Mesenchymal stem cell (in vitro differentiated cells and primary cell): ENCODE measurements at regions not wholly inside any gene's neighbourhood (a gene's known extent, or its start where the extent isn't known, plus 50 kb on each side); places are given as distances from the start of the nearest gene placed in this dataset.

ENCODE experiments used
- DNase-seq: peaks from one replicate; pipeline ENCODE4 v3.0.0-alpha.2; 2013
- H2AFZ ChIP-seq: one replicate; pipeline ENCODE4 v1.6.1; 2013; ENCODE audit warnings: low read depth, mild to moderate bottlenecking, control low read depth, inconsistent platforms, low read length, moderate library complexity
- H2AK5ac ChIP-seq: 2 replicates; pipeline ENCODE4 v1.6.1; 2013; ENCODE audit warnings: low read length, moderate library complexity, mild to moderate bottlenecking, inconsistent platforms; ENCODE audit not compliant: severe bottlenecking
- H2BK120ac ChIP-seq: one replicate; pipeline ENCODE4 v1.6.1; 2013; ENCODE audit warnings: low read depth, mild to moderate bottlenecking, inconsistent platforms, low read length, moderate library complexity
- H2BK12ac ChIP-seq, 2 experiments: one replicate each; pipeline ENCODE4 v1.6.1; 2013; ENCODE audit warnings: inconsistent platforms in 2 of 2, low read length in 2 of 2, mild to moderate bottlenecking in 2 of 2, moderate library complexity in 2 of 2, control low read depth in 1 of 2
- H2BK15ac ChIP-seq: one replicate; pipeline ENCODE4 v1.6.1; 2013; ENCODE audit warnings: mild to moderate bottlenecking, low read depth, inconsistent platforms; ENCODE audit not compliant: poor library complexity, severe bottlenecking
- H2BK5ac ChIP-seq: 2 replicates; pipeline ENCODE4 v1.6.1; 2013; ENCODE audit warnings: low read depth, mild to moderate bottlenecking, low read length, control low read depth, inconsistent platforms; ENCODE audit not compliant: poor library complexity, severe bottlenecking
- H3K14ac ChIP-seq, 2 experiments: one replicate each; pipeline ENCODE4 v1.6.1; 2013; ENCODE audit warnings: inconsistent platforms in 2 of 2, low read length in 2 of 2, control low read depth in 1 of 2, mild to moderate bottlenecking in 1 of 2, moderate library complexity in 1 of 2
- H3K18ac ChIP-seq, 2 experiments: one replicate each; pipeline ENCODE4 v1.6.1; 2013; ENCODE audit warnings: inconsistent platforms in 2 of 2, low read length in 2 of 2, control low read depth in 1 of 2, low read depth in 1 of 2, mild to moderate bottlenecking in 1 of 2
- H3K23ac ChIP-seq, 2 experiments: one replicate each; pipeline ENCODE4 v1.6.1; 2013; ENCODE audit warnings: inconsistent platforms in 2 of 2, low read length in 2 of 2, mild to moderate bottlenecking in 2 of 2, moderate library complexity in 2 of 2, control low read depth in 1 of 2
- H3K27ac ChIP-seq: 2 replicates; pipeline ENCODE4 v1.5.1; 2013; ENCODE audit warnings: mild to moderate bottlenecking, moderate library complexity, low read length, control low read depth, inconsistent platforms; ENCODE audit not compliant: poor library complexity, severe bottlenecking
- H3K27me3 ChIP-seq, 2 experiments: 2 replicates each; pipeline versions ENCODE4 v1.6.1 to v1.7.0; 2013; ENCODE audit warnings: low read length in 2 of 2, mild to moderate bottlenecking in 2 of 2, moderate library complexity in 2 of 2, control low read depth in 1 of 2, inconsistent platforms in 1 of 2; ENCODE audit not compliant: control insufficient read depth in 1 of 2, insufficient read depth in 1 of 2
- H3K36me3 ChIP-seq, 2 experiments: 2 replicates each; pipeline versions ENCODE4 v1.6.1 to v1.7.0; 2013; ENCODE audit warnings: low read length in 2 of 2, control low read depth in 1 of 2, inconsistent platforms in 1 of 2, low read depth in 1 of 2, mild to moderate bottlenecking in 1 of 2; ENCODE audit not compliant: insufficient read depth in 2 of 2, control insufficient read depth in 1 of 2
- H3K4ac ChIP-seq, 2 experiments: one replicate each; pipeline ENCODE4 v1.6.1; 2013; ENCODE audit warnings: inconsistent platforms in 2 of 2, low read length in 2 of 2, mild to moderate bottlenecking in 2 of 2, moderate library complexity in 2 of 2, control low read depth in 1 of 2, low read depth in 1 of 2
- H3K4me1 ChIP-seq: 2 replicates; pipeline ENCODE4 v1.6.1; 2013; ENCODE audit warnings: low read depth, low read length, control low read depth; ENCODE audit not compliant: control insufficient read depth, insufficient read depth
- H3K4me2 ChIP-seq: 2 replicates; pipeline ENCODE4 v1.6.1; 2013; ENCODE audit warnings: low read length, mild to moderate bottlenecking, inconsistent platforms; ENCODE audit not compliant: poor library complexity, severe bottlenecking
- H3K4me3 ChIP-seq, 2 experiments: 2 replicates each; pipeline versions ENCODE4 v1.5.1 to v1.7.0; 2013; ENCODE audit warnings: low read length in 2 of 2, mild to moderate bottlenecking in 2 of 2, control low read depth in 1 of 2, low read depth in 1 of 2; ENCODE audit not compliant: insufficient read depth in 1 of 2
- H3K79me1 ChIP-seq: replicated peaks from 2 replicates; pipeline ENCODE4 v1.6.1; 2013; ENCODE audit warnings: mild to moderate bottlenecking, control low read depth, low read length, inconsistent platforms; ENCODE audit not compliant: poor library complexity, severe bottlenecking
- H3K9ac ChIP-seq: 2 replicates; pipeline ENCODE4 v1.7.0; 2013; ENCODE audit warnings: mild to moderate bottlenecking, low read length, moderate library complexity
- H3K9me3 ChIP-seq: 2 replicates; pipeline ENCODE4 v1.7.0; 2013; ENCODE audit warnings: mild to moderate bottlenecking, low read length; ENCODE audit not compliant: control insufficient read depth
- H4K8ac ChIP-seq: one replicate; pipeline ENCODE4 v1.6.1; 2013; ENCODE audit warnings: inconsistent platforms, mild to moderate bottlenecking, low read length, moderate library complexity
- H4K91ac ChIP-seq: one replicate; pipeline ENCODE4 v1.6.1; 2013; ENCODE audit warnings: mild to moderate bottlenecking, low read length, inconsistent platforms
- WGBS: methylation state at CpG from one replicate; pipeline ENCODE4 v1.1.7; 2013; ENCODE audit warnings: mixed read lengths; 5-methylcytosine and 5-hydroxymethylcytosine counted together

DNA sequence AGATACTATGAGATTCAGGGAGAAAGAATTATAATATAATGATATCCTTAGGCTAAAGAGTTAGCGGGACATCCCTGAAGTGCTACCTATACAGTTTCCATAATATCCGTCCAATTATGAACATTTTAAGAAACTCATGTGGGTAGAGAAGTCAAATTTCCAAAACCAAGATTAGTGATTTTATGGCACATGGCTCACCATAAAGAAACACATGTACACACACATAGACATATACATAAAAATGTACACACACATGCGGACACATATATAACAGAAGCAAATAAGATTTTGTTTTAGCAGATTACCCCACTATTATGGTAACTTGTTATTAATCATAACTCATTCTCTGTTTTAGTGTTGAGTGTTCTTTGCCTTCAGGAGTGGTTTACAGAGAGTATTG, 566.7 kb upstream of the NEGR1 start:
- H4K8ac ChIP-seq: no peak overlapping the region
- H3K23ac ChIP-seq: no peak overlapping the region
- no peak overlapping the region for H2BK15ac ChIP-seq
- no peak overlapping the region for H2AK5ac ChIP-seq
- no peaks in the 10 kb centered on the region for H3K9me3 ChIP-seq
- WGBS: 100% methylated on average over 2 of the region's 3 CpGs
- no peaks in the 10 kb centered on the region for H3K27me3 ChIP-seq
- H3K4me3 ChIP-seq: no peak overlapping the region
- no peak overlapping the region for H3K9ac ChIP-seq
- DNase-seq: no peak
- no peak overlapping the region for H3K4me2 ChIP-seq
- no peak overlapping the region for H3K18ac ChIP-seq
- no peak overlapping the region for H3K4ac ChIP-seq
- no peaks in the 10 kb centered on the region for H3K79me1 ChIP-seq
- no peak overlapping the region for H2AFZ ChIP-seq
- no peak overlapping the region for H3K27ac ChIP-seq
- no peaks in the 10 kb centered on the region for H3K4me1 ChIP-seq
- H4K91ac ChIP-seq: no peak overlapping the region
- H3K14ac ChIP-seq: no peak overlapping the region
- H2BK12ac ChIP-seq: no peak overlapping the region
- no peak overlapping the region for H2BK120ac ChIP-seq
- no peak overlapping the region for H2BK5ac ChIP-seq
- no peaks in the 10 kb centered on the region for H3K36me3 ChIP-seq

DNA sequence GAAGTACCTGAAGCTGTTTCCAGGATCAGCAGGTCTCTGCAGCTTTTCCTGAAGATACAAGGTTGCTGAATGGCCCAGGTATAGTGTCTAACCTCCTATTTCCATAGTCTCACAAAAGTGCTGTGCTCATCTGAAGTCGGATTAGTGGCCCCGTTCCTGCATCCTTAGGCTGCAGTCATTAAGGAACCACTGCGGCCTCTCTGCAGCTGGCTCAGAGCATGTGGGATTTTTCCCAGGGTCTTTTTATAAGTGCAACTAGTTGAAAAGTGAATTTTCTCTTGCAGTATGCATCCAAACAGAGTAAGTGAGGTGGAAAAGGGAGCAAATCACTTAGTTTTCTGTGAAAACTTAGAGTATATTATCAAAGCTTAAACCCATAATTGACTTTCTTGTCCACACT, 565.3 kb upstream of the NEGR1 start:
- no peak overlapping the region for H2AK5ac ChIP-seq
- no peak overlapping the region for H3K27ac ChIP-seq
- H3K14ac ChIP-seq: no peak overlapping the region
- no peak overlapping the region for H2BK5ac ChIP-seq
- no peak overlapping the region for H3K4me2 ChIP-seq
- no peak overlapping the region for H2AFZ ChIP-seq
- no peaks in the 10 kb centered on the region for H3K36me3 ChIP-seq
- no peak overlapping the region for H2BK12ac ChIP-seq
- no peak overlapping the region for H2BK120ac ChIP-seq
- no peak overlapping the region for H2BK15ac ChIP-seq
- no peaks in the 10 kb centered on the region for H3K79me1 ChIP-seq
- H3K27me3 ChIP-seq: no peaks in the 10 kb centered on the region
- 74% methylated on average over 3 of the region's 3 CpGs for WGBS
- H3K9ac ChIP-seq: no peak overlapping the region
- no peak overlapping the region for H3K4ac ChIP-seq
- no peak for DNase-seq
- H3K23ac ChIP-seq: no peak overlapping the region
- no peak overlapping the region for H4K91ac ChIP-seq
- H3K4me3 ChIP-seq: no peak overlapping the region
- no peak overlapping the region for H4K8ac ChIP-seq
- no peaks in the 10 kb centered on the region for H3K4me1 ChIP-seq
- no peak overlapping the region for H3K18ac ChIP-seq
- H3K9me3 ChIP-seq: no peaks in the 10 kb centered on the region

GRCh38 chr1:72846476-72847278, 564.3 kb upstream of the NEGR1 start:
- Histone ChIP-seq H3K9ac (no peak overlapping the region), H2AFZ (no peak overlapping the region), H3K23ac (no peak overlapping the region), H3K4me1 (no peaks in the 10 kb centered on the region), H3K9me3 (no peaks in the 10 kb centered on the region), H3K79me1 (no peaks in the 10 kb centered on the region), H3K18ac (no peak overlapping the region), H2BK15ac (no peak overlapping the region), H3K4me3 (no peak overlapping the region), H2AK5ac (no peak overlapping the region), H3K4ac (no peak overlapping the region), H3K27me3 (no peaks in the 10 kb centered on the region), H4K8ac (no peak overlapping the region), H3K4me2 (no peak overlapping the region), H4K91ac (no peak overlapping the region), H3K14ac (no peak overlapping the region), H2BK120ac (no peak overlapping the region), H3K36me3 (no peaks in the 10 kb centered on the region), H3K27ac (no peak overlapping the region), H2BK12ac (no peak overlapping the region), H2BK5ac (no peak overlapping the region)
- WGBS: 73% methylated on average over 2 of the region's 2 CpGs
- DNase-seq: no peak

DNA sequence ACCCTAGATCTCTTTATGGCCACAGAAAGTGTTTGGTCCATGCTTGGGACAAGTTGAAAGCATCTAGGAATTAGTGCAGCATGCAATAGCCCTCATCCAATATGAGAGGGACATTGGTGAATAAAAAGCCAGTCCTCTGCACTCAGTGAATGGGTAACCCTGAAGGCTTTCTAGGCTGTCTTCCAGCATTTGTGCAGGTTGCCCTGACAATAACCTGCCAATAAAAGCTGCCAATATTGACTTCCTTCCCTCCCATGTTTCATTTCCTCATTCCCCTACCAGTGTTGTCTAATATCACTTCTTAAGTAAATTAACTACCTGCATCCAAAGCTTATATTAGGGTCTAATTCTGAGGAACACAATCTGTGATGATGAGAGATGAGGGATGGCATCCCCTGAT, 563.6 kb upstream of the NEGR1 start:
- Histone ChIP-seq H2AFZ (no peak overlapping the region), H3K4ac (no peak overlapping the region), H3K79me1 (no peaks in the 10 kb centered on the region), H3K9ac (no peak overlapping the region), H3K4me2 (no peak overlapping the region), H3K18ac (no peak overlapping the region), H2BK12ac (no peak overlapping the region), H2BK15ac (no peak overlapping the region), H4K91ac (no peak overlapping the region), H3K23ac (no peak overlapping the region), H2BK5ac (no peak overlapping the region), H3K36me3 (no peaks in the 10 kb centered on the region), H3K27ac (no peak overlapping the region), H4K8ac (no peak overlapping the region), H3K4me1 (no peaks in the 10 kb centered on the region), H3K4me3 (no peak overlapping the region), H2BK120ac (no peak overlapping the region), H3K27me3 (no peaks in the 10 kb centered on the region), H2AK5ac (no peak overlapping the region), H3K14ac (no peak overlapping the region), H3K9me3 (no peaks in the 10 kb centered on the region)
- DNase-seq: no peak
